ENCODE measurements at regions not wholly inside any gene's neighbourhood (a gene's known extent, or its start where the extent isn't known, plus 50 kb on each side); places are given as distances from the start of the nearest gene placed in this dataset.

- no peak overlapping the region for H2AFZ ChIP-seq (ENCODE audit: control insufficient read depth, low read length)
- DNase-seq (ENCODE audit: low read depth, low spot score), result no peak
These were observed 93.7 kb upstream of the TBC1D5 start for GRCh38 chr3:17836092-17836491.

DNA sequence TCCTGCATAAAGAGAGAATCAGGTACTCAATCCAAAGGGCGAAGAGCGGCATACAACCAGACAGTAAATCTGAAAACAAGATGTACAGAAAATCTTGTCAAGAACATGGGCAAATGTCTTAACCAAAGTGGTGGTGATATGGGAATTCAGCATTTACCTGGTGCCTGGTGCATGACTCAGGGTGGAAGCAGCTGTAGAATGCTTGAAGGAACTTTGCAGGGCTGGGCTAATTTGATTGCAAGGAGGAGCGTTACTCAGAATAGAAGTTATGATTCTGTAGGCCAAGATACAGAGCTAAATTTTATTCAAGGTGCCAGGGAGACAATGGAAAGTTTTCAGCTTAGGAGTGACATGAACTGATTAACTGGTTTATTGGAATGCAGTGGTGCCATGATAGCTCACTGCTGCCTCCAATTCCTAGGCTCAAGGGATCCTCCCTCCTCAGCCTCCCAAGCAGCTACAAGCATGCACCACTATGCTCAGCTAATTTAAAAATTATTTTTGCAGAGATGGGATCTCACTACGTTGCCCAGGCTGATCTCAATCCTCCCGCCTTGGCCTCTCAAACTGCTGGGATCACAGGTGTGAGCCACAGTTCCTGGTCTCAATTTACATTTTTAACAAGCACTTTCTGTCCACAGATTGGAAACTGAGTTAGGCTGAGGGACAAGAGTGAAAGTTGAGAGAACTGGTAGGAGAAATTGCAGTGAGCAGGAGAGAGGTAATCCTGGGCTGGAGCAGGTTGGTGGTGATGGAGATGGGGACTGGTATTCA is 91.5 kb upstream of the TBC1D5 start:
- H4K20me1 ChIP-seq (ENCODE audit: control insufficient read depth, extremely low read depth, insufficient read depth, low read length), result no peaks in the 10 kb centered on the region
- H3K36me3 ChIP-seq (ENCODE audit: control insufficient read depth in 2 of 2, extremely low read depth in 1 of 2, insufficient read depth in 2 of 2, low read length in 2 of 2), result no peaks in the 10 kb centered on the region
- peak overlapping the region; percentile 63 for H2AFZ ChIP-seq (ENCODE audit: control insufficient read depth, low read length)
- TF ChIP-seq EZH2 (IDR thresholded peaks at IDR 0.05; ENCODE audit: low read length), result no peak
- TF ChIP-seq, protein P1, sequence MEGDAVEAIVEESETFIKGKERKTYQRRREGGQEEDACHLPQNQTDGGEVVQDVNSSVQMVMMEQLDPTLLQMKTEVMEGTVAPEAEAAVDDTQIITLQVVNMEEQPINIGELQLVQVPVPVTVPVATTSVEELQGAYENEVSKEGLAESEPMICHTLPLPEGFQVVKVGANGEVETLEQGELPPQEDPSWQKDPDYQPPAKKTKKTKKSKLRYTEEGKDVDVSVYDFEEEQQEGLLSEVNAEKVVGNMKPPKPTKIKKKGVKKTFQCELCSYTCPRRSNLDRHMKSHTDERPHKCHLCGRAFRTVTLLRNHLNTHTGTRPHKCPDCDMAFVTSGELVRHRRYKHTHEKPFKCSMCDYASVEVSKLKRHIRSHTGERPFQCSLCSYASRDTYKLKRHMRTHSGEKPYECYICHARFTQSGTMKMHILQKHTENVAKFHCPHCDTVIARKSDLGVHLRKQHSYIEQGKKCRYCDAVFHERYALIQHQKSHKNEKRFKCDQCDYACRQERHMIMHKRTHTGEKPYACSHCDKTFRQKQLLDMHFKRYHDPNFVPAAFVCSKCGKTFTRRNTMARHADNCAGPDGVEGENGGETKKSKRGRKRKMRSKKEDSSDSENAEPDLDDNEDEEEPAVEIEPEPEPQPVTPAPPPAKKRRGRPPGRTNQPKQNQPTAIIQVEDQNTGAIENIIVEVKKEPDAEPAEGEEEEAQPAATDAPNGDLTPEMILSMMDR (optimal IDR thresholded peaks at IDR 0.05 in 1 of 3, IDR thresholded peaks at IDR 0.05 in 1 of 3, conservative IDR thresholded peaks at IDR 0.05 in 1 of 3; ENCODE audit: extremely low read depth in 1 of 3, insufficient read depth in 2 of 3, low read length in 3 of 3), result no peak
- no peak overlapping the region for H3K4me3 ChIP-seq (ENCODE audit: control insufficient read depth in 2 of 3, extremely low read depth in 1 of 3, insufficient read depth in 2 of 3, low read depth in 1 of 3, low read length in 3 of 3)
- no peaks in the 10 kb centered on the region for H3K79me2 ChIP-seq (ENCODE audit: control insufficient read depth, insufficient read depth, low read length)
- no peak overlapping the region for H3K27ac ChIP-seq (ENCODE audit: control insufficient read depth, insufficient read depth, low read length)
- peak; percentile 93 for FAIRE-seq
- no peak overlapping the region for H3K4me2 ChIP-seq (ENCODE audit: control insufficient read depth, extremely low read depth, insufficient read depth, low read depth, low read length)
- peaks cover 19% of the 10 kb centered on the region for H3K4me1 ChIP-seq (ENCODE audit: control insufficient read depth, extremely low read depth, insufficient read depth, low read length)
- no peaks in the 10 kb centered on the region for H3K27me3 ChIP-seq (ENCODE audit: control insufficient read depth, extremely low read depth, insufficient read depth, low read length)
- H3K9me3 ChIP-seq (ENCODE audit: control insufficient read depth, low read depth, low read length), result no peaks in the 10 kb centered on the region
- H3K9me1 ChIP-seq (ENCODE audit: control insufficient read depth, extremely low read depth, insufficient read depth, low read length), result no peaks in the 10 kb centered on the region
- no peak overlapping the region for H3K9ac ChIP-seq (ENCODE audit: control insufficient read depth, extremely low read depth, insufficient read depth, low read length)
- DNase-seq (ENCODE audit: low read depth, low spot score), result peak; percentile 17
- dilution Hi-C loops (cut with MboI; ENCODE audit: extremely low pct_ligation_motif_present, low sequenced_read_pairs), result no loop called here

More at GRCh38 chr3:17836092-17836491, 93.7 kb upstream of the TBC1D5 start:
- H3K9ac ChIP-seq (ENCODE audit: control insufficient read depth, extremely low read depth, insufficient read depth, low read length), result no peak overlapping the region
- no peaks in the 10 kb centered on the region for H4K20me1 ChIP-seq (ENCODE audit: control insufficient read depth, extremely low read depth, insufficient read depth, low read length)
- dilution Hi-C loops (cut with MboI; ENCODE audit: extremely low pct_ligation_motif_present, low sequenced_read_pairs), result no loop called here
- no peak for TF ChIP-seq EZH2 (IDR thresholded peaks at IDR 0.05; ENCODE audit: low read length)
- TF ChIP-seq, protein P1 (optimal IDR thresholded peaks at IDR 0.05 in 1 of 3, IDR thresholded peaks at IDR 0.05 in 1 of 3, conservative IDR thresholded peaks at IDR 0.05 in 1 of 3; ENCODE audit: extremely low read depth in 1 of 3, insufficient read depth in 2 of 3, low read length in 3 of 3), result no peak
- no peaks in the 10 kb centered on the region for H3K79me2 ChIP-seq (ENCODE audit: control insufficient read depth, insufficient read depth, low read length)
- no peaks in the 10 kb centered on the region for H3K36me3 ChIP-seq (ENCODE audit: control insufficient read depth in 2 of 2, extremely low read depth in 1 of 2, insufficient read depth in 2 of 2, low read length in 2 of 2)
- H3K27ac ChIP-seq (ENCODE audit: control insufficient read depth, insufficient read depth, low read length), result no peak overlapping the region
- no peak for FAIRE-seq
- no peak overlapping the region for H3K4me2 ChIP-seq (ENCODE audit: control insufficient read depth, extremely low read depth, insufficient read depth, low read depth, low read length)
- H3K9me3 ChIP-seq (ENCODE audit: control insufficient read depth, low read depth, low read length), result no peaks in the 10 kb centered on the region
- H3K4me3 ChIP-seq (ENCODE audit: control insufficient read depth in 2 of 3, extremely low read depth in 1 of 3, insufficient read depth in 2 of 3, low read depth in 1 of 3, low read length in 3 of 3), result no peak overlapping the region
- no peaks in the 10 kb centered on the region for H3K9me1 ChIP-seq (ENCODE audit: control insufficient read depth, extremely low read depth, insufficient read depth, low read length)
- peaks cover 15% of the 10 kb centered on the region for H3K4me1 ChIP-seq (ENCODE audit: control insufficient read depth, extremely low read depth, insufficient read depth, low read length)
- no peaks in the 10 kb centered on the region for H3K27me3 ChIP-seq (ENCODE audit: control insufficient read depth, extremely low read depth, insufficient read depth, low read length)
